Type B pancreatic cell (in vitro differentiated cells): ENCODE measurements at regions not wholly inside any gene's neighbourhood (a gene's known extent, or its start where the extent isn't known, plus 50 kb on each side); places are given as distances from the start of the nearest gene placed in this dataset.
"Not testable (repeated sequence)": the region's sequence is repeated elsewhere in the genome, so short reads cannot be mapped to it uniquely, and the experiment has no call there.

Experiments
- DNase-seq: peaks from one replicate; pipeline ENCODE4 v3.0.0; 2021; ENCODE audit warnings: mixed read lengths; ENCODE audit not compliant: unreplicated experiment; ENCODE audit errors: extremely low spot score
- H3K27ac Mint-ChIP-seq: 2 replicates; pipeline ENCODE4 v1.8.0; 2021; ENCODE audit warnings: mild to moderate bottlenecking, mixed read lengths
- H3K27me3 Mint-ChIP-seq: 2 replicates; pipeline ENCODE4 v1.8.0; 2021; ENCODE audit warnings: mixed read lengths
- H3K36me3 Mint-ChIP-seq: 2 replicates; pipeline ENCODE4 v1.8.0; 2021; ENCODE audit warnings: mixed read lengths
- H3K4me1 Mint-ChIP-seq: one replicate; pipeline ENCODE4 v1.8.0; 2021; ENCODE audit warnings: mixed read lengths; ENCODE audit not compliant: unreplicated experiment
- H3K4me3 Mint-ChIP-seq: 2 replicates; pipeline ENCODE4 v1.8.0; 2021; ENCODE audit warnings: mild to moderate bottlenecking, mixed read lengths
- H3K9me3 Mint-ChIP-seq: 2 replicates; pipeline ENCODE4 v1.8.0; 2021; ENCODE audit warnings: mixed read lengths
- CTCF ChIP-seq: fragments of 200-600 bp; sonication (generic); conservative IDR thresholded peaks from 2 replicates; pipeline ENCODE4 v1.5.0; 2021; ENCODE audit warnings: antibody characterized with exemption, mild to moderate bottlenecking

- not testable (repeated sequence) for H3K27ac Mint-ChIP-seq, H3K36me3 Mint-ChIP-seq, H3K4me1 Mint-ChIP-seq, H3K4me3 Mint-ChIP-seq, H3K9me3 Mint-ChIP-seq, DNase-seq, H3K27me3 Mint-ChIP-seq
Observed at GRCh38 chr20:30586178-30586577, 671.3 kb upstream of the DEFB115 start.

- DNase-seq: no peak
- Mint-ChIP-seq H3K9me3 (peaks cover 5% of the 10 kb centered on the region), H3K4me3 (no peak overlapping the region), H3K27me3 (no peaks in the 10 kb centered on the region), H3K4me1 (no peaks in the 10 kb centered on the region), H3K36me3 (no peaks in the 10 kb centered on the region), H3K27ac (no peak overlapping the region)
- no peak for TF ChIP-seq CTCF
Observed at GRCh38 chr20:30593572-30593971, 663.9 kb upstream of the DEFB115 start.

- H3K4me3 Mint-ChIP-seq: no peak overlapping the region
- H3K27ac Mint-ChIP-seq: no peak overlapping the region
- TF ChIP-seq CTCF: no peak
- no peaks in the 10 kb centered on the region for H3K36me3 Mint-ChIP-seq
- peaks cover 5% of the 10 kb centered on the region for H3K9me3 Mint-ChIP-seq
- H3K4me1 Mint-ChIP-seq: no peaks in the 10 kb centered on the region
- DNase-seq: no peak
- H3K27me3 Mint-ChIP-seq: no peaks in the 10 kb centered on the region
Observed at GRCh38 chr20:30594112-30594511, 663.4 kb upstream of the DEFB115 start.

GRCh38 chr20:30595698-30596097 lies 661.8 kb upstream of the DEFB115 start:
- Mint-ChIP-seq H3K27me3 (no peaks in the 10 kb centered on the region), H3K9me3 (peaks cover 5% of the 10 kb centered on the region), H3K36me3 (no peaks in the 10 kb centered on the region), H3K4me3 (no peak overlapping the region), H3K27ac (no peak overlapping the region), H3K4me1 (no peaks in the 10 kb centered on the region)
- DNase-seq: no peak
- no peak for TF ChIP-seq CTCF

GRCh38 chr20:30597429-30597828 lies 660.0 kb upstream of the DEFB115 start:
- not testable (repeated sequence) for DNase-seq, H3K4me1 Mint-ChIP-seq, H3K4me3 Mint-ChIP-seq, H3K36me3 Mint-ChIP-seq, H3K27ac Mint-ChIP-seq, H3K27me3 Mint-ChIP-seq
- H3K9me3 Mint-ChIP-seq: peaks cover 10% of the 10 kb centered on the region

- TF ChIP-seq CTCF: no peak
- H3K4me3 Mint-ChIP-seq: no peak overlapping the region
Observed at GRCh38 chr20:30598460-30599230, 658.8 kb upstream of the DEFB115 start.

GRCh38 chr20:30599990-30600389 lies 657.5 kb upstream of the DEFB115 start:
- DNase-seq: no peak
- H3K27ac Mint-ChIP-seq: no peak overlapping the region
- no peaks in the 10 kb centered on the region for H3K36me3 Mint-ChIP-seq
- H3K27me3 Mint-ChIP-seq: no peaks in the 10 kb centered on the region
- TF ChIP-seq CTCF: no peak
- peaks cover 15% of the 10 kb centered on the region for H3K9me3 Mint-ChIP-seq
- H3K4me3 Mint-ChIP-seq: no peak overlapping the region
- no peaks in the 10 kb centered on the region for H3K4me1 Mint-ChIP-seq

More at GRCh38 chr20:30598460-30599230, 658.8 kb upstream of the DEFB115 start:
- H3K4me1 Mint-ChIP-seq: no peaks in the 10 kb centered on the region
- no peak for DNase-seq
- no peaks in the 10 kb centered on the region for H3K36me3 Mint-ChIP-seq
- no peak overlapping the region for H3K27ac Mint-ChIP-seq
- no peaks in the 10 kb centered on the region for H3K27me3 Mint-ChIP-seq
- peaks cover 10% of the 10 kb centered on the region for H3K9me3 Mint-ChIP-seq
